ENCODE measurements at regions not wholly inside any gene's neighbourhood (a gene's known extent, or its start where the extent isn't known, plus 50 kb on each side); places are given as distances from the start of the nearest gene placed in this dataset.

DNA sequence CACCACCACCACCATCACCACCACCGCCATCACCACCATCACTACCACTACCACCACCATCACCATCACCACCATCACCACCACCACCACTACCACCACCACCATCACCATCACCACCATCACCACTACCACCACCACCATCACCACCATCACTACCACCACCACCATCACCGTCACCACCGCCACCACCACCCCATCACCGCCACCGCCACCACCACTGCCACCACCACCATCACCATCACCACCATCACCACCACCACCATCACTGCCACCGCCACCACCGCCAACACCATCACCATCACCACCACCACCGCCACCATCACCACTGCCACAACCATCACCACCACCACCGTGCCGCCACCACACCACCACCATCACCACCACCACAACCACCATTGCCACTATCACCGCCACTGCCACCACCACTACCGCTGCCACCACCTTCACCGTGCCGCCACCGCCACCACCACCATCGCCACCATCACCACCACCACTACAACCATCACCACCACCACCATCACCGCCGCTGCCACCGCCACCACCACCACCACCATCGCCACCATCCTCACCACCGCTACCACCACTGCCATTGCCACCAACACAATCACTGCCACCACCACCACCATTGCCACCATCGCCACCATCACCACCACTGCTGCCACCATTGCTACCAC lies 1511.3 kb upstream of the AGA start:
- no peak overlapping the region for H3K27ac ChIP-seq (ENCODE audit: low read depth, low read length)
- H3K27me3 ChIP-seq (ENCODE audit: insufficient read depth, low read length), result no peaks in the 10 kb centered on the region
- H3K4me3 ChIP-seq (ENCODE audit: low read depth, low read length), result no peak overlapping the region
- H3K4me1 ChIP-seq (ENCODE audit: control insufficient read depth, insufficient read depth, low read length, unreplicated experiment), result no peaks in the 10 kb centered on the region
- no peaks in the 10 kb centered on the region for H3K36me3 ChIP-seq (ENCODE audit: insufficient read depth, low read length)
- H2AFZ ChIP-seq (ENCODE audit: low read length, unreplicated experiment), result no peak overlapping the region
- no peaks in the 10 kb centered on the region for H3K79me2 ChIP-seq (ENCODE audit: control insufficient read depth, insufficient read depth, low read length, unreplicated experiment)

DNA sequence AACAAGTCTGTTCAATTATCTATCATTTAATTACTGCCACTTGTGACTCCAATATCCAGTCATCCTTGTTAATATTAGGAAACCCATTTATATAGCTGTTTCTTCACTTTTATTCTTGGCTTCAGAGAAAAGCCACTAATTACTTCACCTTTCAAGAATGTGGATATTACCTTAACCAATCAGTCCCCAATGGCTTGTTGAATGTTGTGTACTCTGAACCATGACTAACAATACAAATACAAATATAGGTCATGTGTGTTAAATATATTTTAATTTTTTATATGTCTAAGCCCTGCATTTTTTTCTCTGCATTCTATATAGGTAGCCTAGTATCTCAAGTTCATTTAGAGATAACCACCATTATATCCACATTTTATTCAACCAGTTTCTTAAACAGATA lies 1513.4 kb upstream of the AGA start:
- no peaks in the 10 kb centered on the region for H3K27me3 ChIP-seq (ENCODE audit: insufficient read depth, low read length)
- H3K79me2 ChIP-seq (ENCODE audit: control insufficient read depth, insufficient read depth, low read length, unreplicated experiment), result no peaks in the 10 kb centered on the region
- no peak overlapping the region for H2AFZ ChIP-seq (ENCODE audit: low read length, unreplicated experiment)
- no peak overlapping the region for H3K27ac ChIP-seq (ENCODE audit: low read depth, low read length)
- H3K4me1 ChIP-seq (ENCODE audit: control insufficient read depth, insufficient read depth, low read length, unreplicated experiment), result no peaks in the 10 kb centered on the region
- no peaks in the 10 kb centered on the region for H3K36me3 ChIP-seq (ENCODE audit: insufficient read depth, low read length)
- H3K4me3 ChIP-seq (ENCODE audit: low read depth, low read length), result no peak overlapping the region

GRCh38 chr4:178958725-178959440 lies 1516.6 kb upstream of the AGA start:
- no peaks in the 10 kb centered on the region for H3K79me2 ChIP-seq (ENCODE audit: control insufficient read depth, insufficient read depth, low read length, unreplicated experiment)
- no peak overlapping the region for H3K27ac ChIP-seq (ENCODE audit: low read depth, low read length)
- no peaks in the 10 kb centered on the region for H3K27me3 ChIP-seq (ENCODE audit: insufficient read depth, low read length)
- no peaks in the 10 kb centered on the region for H3K4me1 ChIP-seq (ENCODE audit: control insufficient read depth, insufficient read depth, low read length, unreplicated experiment)
- H3K4me3 ChIP-seq (ENCODE audit: low read depth, low read length), result no peak overlapping the region
- H2AFZ ChIP-seq (ENCODE audit: low read length, unreplicated experiment), result no peak overlapping the region
- H3K36me3 ChIP-seq (ENCODE audit: insufficient read depth, low read length), result no peaks in the 10 kb centered on the region

DNA sequence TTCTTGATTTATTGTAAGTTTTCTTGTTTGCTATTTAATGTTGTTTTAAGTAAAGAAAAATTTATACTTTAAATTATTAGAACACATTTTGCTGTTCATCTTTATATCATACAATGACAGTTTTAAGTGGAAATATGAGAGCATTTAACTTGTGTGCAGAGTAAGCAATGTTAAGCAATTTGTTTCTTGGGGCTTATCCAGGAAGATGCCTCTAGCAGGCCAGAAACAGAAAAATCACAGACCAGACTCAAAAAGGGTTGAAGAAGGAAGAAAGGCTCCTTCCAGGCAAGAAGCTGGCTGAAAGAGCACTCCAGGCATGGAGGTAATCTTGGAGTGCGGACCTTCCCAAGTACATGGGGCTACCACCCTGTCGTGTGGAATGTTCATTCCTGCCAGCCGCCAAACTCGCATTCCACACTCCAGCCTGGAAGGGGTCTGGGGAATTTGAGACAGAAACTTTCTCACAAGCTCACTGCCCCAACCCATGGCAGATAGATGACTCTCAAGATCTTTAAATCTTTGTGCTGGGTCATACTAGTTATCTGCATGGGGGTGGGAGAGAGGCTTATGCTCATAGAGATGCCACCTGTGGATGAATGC lies 1521.3 kb upstream of the AGA start:
- Histone ChIP-seq H3K4me1 (ENCODE audit: control insufficient read depth, insufficient read depth, low read length, unreplicated experiment) (no peaks in the 10 kb centered on the region), H3K79me2 (ENCODE audit: control insufficient read depth, insufficient read depth, low read length, unreplicated experiment) (no peaks in the 10 kb centered on the region), H3K27ac (ENCODE audit: low read depth, low read length) (no peak overlapping the region), H2AFZ (ENCODE audit: low read length, unreplicated experiment) (no peak overlapping the region), H3K27me3 (ENCODE audit: insufficient read depth, low read length) (no peaks in the 10 kb centered on the region), H3K36me3 (ENCODE audit: insufficient read depth, low read length) (no peaks in the 10 kb centered on the region), H3K4me3 (ENCODE audit: low read depth, low read length) (no peak overlapping the region)

DNA sequence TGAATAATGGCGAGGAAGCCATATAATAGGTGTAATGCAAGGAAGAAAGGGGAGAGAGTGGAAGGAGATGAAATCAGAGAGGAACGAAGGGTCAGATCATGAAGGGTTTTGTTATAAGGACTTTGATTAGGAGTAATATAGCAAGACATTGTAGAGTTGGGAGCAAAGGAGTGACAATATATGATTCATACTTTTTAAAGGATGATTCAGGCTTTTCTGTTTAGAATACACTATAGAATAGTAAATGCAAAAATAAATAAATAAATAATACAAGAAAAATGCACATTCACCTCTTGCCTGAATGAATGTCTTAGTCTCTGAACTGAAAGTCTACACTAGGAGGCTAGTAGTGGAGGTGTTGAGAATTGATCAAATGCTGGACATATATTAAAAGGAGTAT lies 1524.4 kb upstream of the AGA start:
- Histone ChIP-seq H2AFZ (ENCODE audit: low read length, unreplicated experiment) (no peak overlapping the region), H3K27ac (ENCODE audit: low read depth, low read length) (no peak overlapping the region), H3K36me3 (ENCODE audit: insufficient read depth, low read length) (no peaks in the 10 kb centered on the region), H3K27me3 (ENCODE audit: insufficient read depth, low read length) (no peaks in the 10 kb centered on the region), H3K4me1 (ENCODE audit: control insufficient read depth, insufficient read depth, low read length, unreplicated experiment) (no peaks in the 10 kb centered on the region), H3K4me3 (ENCODE audit: low read depth, low read length) (no peak overlapping the region), H3K79me2 (ENCODE audit: control insufficient read depth, insufficient read depth, low read length, unreplicated experiment) (no peaks in the 10 kb centered on the region)

GRCh38 chr4:178970433-178971140 lies 1528.3 kb upstream of the AGA start:
- Histone ChIP-seq H2AFZ (ENCODE audit: low read length, unreplicated experiment) (no peak overlapping the region), H3K27me3 (ENCODE audit: insufficient read depth, low read length) (no peaks in the 10 kb centered on the region), H3K79me2 (ENCODE audit: control insufficient read depth, insufficient read depth, low read length, unreplicated experiment) (no peaks in the 10 kb centered on the region), H3K27ac (ENCODE audit: low read depth, low read length) (no peak overlapping the region), H3K4me1 (ENCODE audit: control insufficient read depth, insufficient read depth, low read length, unreplicated experiment) (no peaks in the 10 kb centered on the region), H3K36me3 (ENCODE audit: insufficient read depth, low read length) (no peaks in the 10 kb centered on the region), H3K4me3 (ENCODE audit: low read depth, low read length) (no peak overlapping the region)

- no peak overlapping the region for H3K4me3 ChIP-seq (ENCODE audit: low read depth, low read length)
- no peak overlapping the region for H2AFZ ChIP-seq (ENCODE audit: low read length, unreplicated experiment)
- no peaks in the 10 kb centered on the region for H3K36me3 ChIP-seq (ENCODE audit: insufficient read depth, low read length)
- H3K4me1 ChIP-seq (ENCODE audit: control insufficient read depth, insufficient read depth, low read length, unreplicated experiment), result no peaks in the 10 kb centered on the region
- H3K79me2 ChIP-seq (ENCODE audit: control insufficient read depth, insufficient read depth, low read length, unreplicated experiment), result no peaks in the 10 kb centered on the region
- H3K27me3 ChIP-seq (ENCODE audit: insufficient read depth, low read length), result no peaks in the 10 kb centered on the region
- H3K27ac ChIP-seq (ENCODE audit: low read depth, low read length), result no peak overlapping the region
Observed at GRCh38 chr4:178976861-178977260, 1534.6 kb upstream of the AGA start.

GRCh38 chr4:178993306-178993705 lies 1551.1 kb upstream of the AGA start:
- H3K4me3 ChIP-seq (ENCODE audit: low read depth, low read length), result no peak overlapping the region
- H2AFZ ChIP-seq (ENCODE audit: low read length, unreplicated experiment), result no peak overlapping the region
- no peaks in the 10 kb centered on the region for H3K36me3 ChIP-seq (ENCODE audit: insufficient read depth, low read length)

GRCh38 chr4:179001918-179002317 lies 1559.7 kb upstream of the AGA start:
- Histone ChIP-seq H3K4me3 (ENCODE audit: low read depth, low read length) (no peak overlapping the region), H3K27ac (ENCODE audit: low read depth, low read length) (no peak overlapping the region), H3K27me3 (ENCODE audit: insufficient read depth, low read length) (no peaks in the 10 kb centered on the region), H3K79me2 (ENCODE audit: control insufficient read depth, insufficient read depth, low read length, unreplicated experiment) (no peaks in the 10 kb centered on the region), H3K4me1 (ENCODE audit: control insufficient read depth, insufficient read depth, low read length, unreplicated experiment) (no peaks in the 10 kb centered on the region), H3K36me3 (ENCODE audit: insufficient read depth, low read length) (no peaks in the 10 kb centered on the region), H2AFZ (ENCODE audit: low read length, unreplicated experiment) (no peak overlapping the region)

More at GRCh38 chr4:178993306-178993705, 1551.1 kb upstream of the AGA start:
- no peaks in the 10 kb centered on the region for H3K27me3 ChIP-seq (ENCODE audit: insufficient read depth, low read length)
- H3K27ac ChIP-seq (ENCODE audit: low read depth, low read length), result no peak overlapping the region
- no peaks in the 10 kb centered on the region for H3K79me2 ChIP-seq (ENCODE audit: control insufficient read depth, insufficient read depth, low read length, unreplicated experiment)
- H3K4me1 ChIP-seq (ENCODE audit: control insufficient read depth, insufficient read depth, low read length, unreplicated experiment), result no peaks in the 10 kb centered on the region

GRCh38 chr4:179007755-179008154 lies 1565.5 kb upstream of the AGA start:
- Histone ChIP-seq H3K4me3 (ENCODE audit: low read depth, low read length) (no peak overlapping the region), H2AFZ (ENCODE audit: low read length, unreplicated experiment) (no peak overlapping the region), H3K27ac (ENCODE audit: low read depth, low read length) (no peak overlapping the region), H3K36me3 (ENCODE audit: insufficient read depth, low read length) (no peaks in the 10 kb centered on the region), H3K27me3 (ENCODE audit: insufficient read depth, low read length) (no peaks in the 10 kb centered on the region), H3K79me2 (ENCODE audit: control insufficient read depth, insufficient read depth, low read length, unreplicated experiment) (no peaks in the 10 kb centered on the region), H3K4me1 (ENCODE audit: control insufficient read depth, insufficient read depth, low read length, unreplicated experiment) (no peaks in the 10 kb centered on the region)
